NCI-H187 treated with DMSO at 0.1 percent for 48 hours (cell line): ENCODE measurements at regions not wholly inside any gene's neighbourhood (a gene's known extent, or its start where the extent isn't known, plus 50 kb on each side); places are given as distances from the start of the nearest gene placed in this dataset.

ENCODE experiments used
- DNase-seq: peaks from one replicate; lab custom pipeline; 2025; lab: John Stamatoyannopoulos, UW

DNA sequence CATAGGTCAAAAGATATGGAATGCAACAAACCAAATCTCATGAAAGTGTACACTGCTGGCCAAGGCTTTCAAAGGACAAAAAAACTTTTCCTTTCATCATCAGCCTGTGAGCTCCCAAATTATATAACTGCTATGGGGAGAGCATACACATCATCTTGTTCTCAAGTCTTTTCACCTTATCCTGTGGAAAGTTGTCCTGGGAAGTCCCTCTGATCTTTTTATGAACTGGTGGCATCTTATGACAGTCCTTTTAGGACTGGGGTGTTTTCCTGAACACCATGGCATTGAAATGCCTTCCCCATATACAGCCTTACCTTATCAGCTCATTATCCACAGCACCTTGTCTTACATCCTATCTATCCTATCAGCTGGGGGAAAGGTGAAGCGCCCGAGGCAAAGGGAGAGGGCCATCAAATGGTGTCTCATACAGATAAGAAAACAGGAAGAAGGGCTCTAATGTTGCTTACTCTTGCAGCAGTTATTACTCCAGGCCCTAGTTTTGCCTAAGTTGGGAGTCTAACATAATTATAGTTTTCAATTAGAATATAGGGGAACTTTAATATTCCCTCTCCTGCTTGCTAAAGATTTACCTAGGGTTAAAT lies 61.5 kb upstream of the GOLIM4 start:
- no peak for DNase-seq

DNA sequence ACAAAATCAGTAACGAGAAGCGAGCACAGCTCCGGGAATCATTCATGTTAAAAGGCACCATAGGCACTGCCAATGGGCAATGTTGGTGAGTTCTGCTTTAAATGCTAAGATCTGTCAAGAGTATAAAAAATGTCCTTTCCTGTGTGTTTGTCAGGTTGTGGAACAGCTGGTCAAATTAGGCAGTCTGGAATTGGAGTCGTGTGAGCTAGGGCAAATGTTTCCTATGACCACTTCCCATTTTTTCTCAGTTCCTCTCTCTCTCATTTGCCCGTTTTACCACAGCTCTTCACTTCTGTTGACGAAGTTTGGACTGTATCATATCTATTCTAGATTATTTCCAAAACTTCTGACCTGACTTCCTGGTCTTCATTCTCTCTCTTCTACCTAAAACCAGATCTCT lies 60.8 kb upstream of the GOLIM4 start:
- DNase-seq, result no peak

DNA sequence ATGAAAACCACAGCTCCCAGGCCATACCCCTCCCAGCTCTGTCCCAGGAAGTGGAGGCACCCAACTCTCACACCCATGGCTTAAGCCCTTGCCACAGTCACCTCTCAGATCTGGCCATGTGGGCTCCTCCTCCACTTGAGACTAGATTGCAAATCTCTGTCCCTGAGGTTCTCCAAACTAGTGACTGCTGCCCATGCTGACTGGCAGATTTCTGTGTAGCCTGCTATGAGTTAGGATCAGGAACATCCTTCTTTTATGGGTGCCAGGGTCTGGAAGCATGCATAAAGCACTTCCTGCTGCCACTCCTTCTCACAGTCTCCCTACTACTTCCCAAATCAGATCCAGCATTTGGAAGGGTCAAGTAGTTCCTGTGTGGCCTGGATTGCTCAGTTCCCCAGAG lies 59.6 kb upstream of the GOLIM4 start:
- DNase-seq, result no peak

DNA sequence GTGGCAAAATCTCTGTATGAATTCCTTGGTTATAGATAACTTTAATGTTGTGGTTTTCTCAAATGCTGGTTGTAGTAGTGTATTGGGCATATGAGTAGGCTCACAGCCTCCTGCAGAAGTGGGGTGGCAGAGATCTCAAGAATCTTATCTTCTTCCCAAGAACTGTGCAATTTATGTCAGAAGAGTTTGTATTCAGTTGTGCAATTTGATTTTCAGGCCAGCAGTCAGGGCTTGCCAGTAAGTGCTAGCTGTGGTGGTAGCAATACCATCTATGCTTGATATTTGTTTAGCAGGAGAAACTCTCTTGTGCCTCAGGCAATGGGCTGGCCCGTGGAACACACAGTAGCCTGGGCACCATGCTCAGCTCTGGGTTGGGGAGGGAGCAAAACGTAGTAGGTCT lies 58.4 kb upstream of the GOLIM4 start:
- DNase-seq, result no peak

DNA sequence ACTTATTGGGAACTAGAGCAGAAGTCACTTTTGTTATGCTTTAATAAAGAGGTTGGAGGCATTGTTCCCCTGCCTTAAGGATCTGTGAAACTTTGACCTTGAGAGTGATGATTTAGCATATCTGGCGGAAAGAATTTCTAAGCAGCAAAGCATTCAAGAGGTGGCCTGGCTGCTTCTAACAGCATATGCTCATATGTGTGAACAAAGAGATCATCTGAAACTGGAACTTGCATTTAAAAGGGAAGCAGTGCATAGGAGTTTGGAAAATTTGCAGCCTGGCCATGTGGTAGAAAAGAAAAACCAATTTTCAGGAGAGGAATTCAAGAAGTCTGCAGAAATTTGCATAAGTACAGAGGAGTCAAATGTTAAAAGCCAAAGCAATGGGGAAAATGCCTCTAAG lies 56.4 kb upstream of the GOLIM4 start:
- DNase-seq, result no peak
